HG03280 (cell line): ENCODE measurements at regions not wholly inside any gene's neighbourhood (a gene's known extent, or its start where the extent isn't known, plus 50 kb on each side); places are given as distances from the start of the nearest gene placed in this dataset.
"Not testable (repeated sequence)": the region's sequence is repeated elsewhere in the genome, so short reads cannot be mapped to it uniquely, and the experiment has no call there.

Experiments
- ATAC-seq: cut with Tn5 transposase; IDR thresholded peaks from one replicate; pipeline ENCODE4 v1.9.1; 2021; ENCODE audit warnings: mild to moderate bottlenecking, moderate library complexity; ENCODE audit not compliant: unreplicated experiment

DNA sequence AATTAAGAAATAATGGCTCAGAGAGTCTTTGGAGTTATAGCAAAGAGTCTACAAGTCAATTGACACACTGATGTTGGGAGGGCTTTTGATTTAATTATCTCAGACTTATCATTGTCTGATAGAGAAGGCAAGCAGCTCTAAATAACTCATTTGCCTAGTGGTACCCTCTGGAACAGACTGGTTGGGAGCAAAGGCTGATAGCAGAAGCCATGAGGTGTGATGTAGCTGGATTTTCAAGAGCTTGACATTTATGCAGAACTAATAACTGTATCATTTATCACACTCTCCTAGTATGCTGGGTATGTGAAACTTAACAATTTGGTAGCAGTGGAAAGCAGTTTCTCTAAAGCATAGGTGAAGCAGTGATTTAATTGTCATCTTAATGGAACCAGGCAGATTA lies 380.6 kb downstream of the TENT5A start:
- ATAC-seq, result no peak

GRCh38 chr6:81366972-81367371 lies 385.5 kb downstream of the TENT5A start:
- ATAC-seq, result no peak

GRCh38 chr6:81362246-81362645 lies 390.2 kb downstream of the TENT5A start:
- no peak for ATAC-seq

- no peak for ATAC-seq
These were observed 399.2 kb downstream of the TENT5A start for GRCh38 chr6:81353262-81353661.

- ATAC-seq, result not testable (repeated sequence)
These were observed 408.5 kb downstream of the TENT5A start for GRCh38 chr6:81344026-81344425.

DNA sequence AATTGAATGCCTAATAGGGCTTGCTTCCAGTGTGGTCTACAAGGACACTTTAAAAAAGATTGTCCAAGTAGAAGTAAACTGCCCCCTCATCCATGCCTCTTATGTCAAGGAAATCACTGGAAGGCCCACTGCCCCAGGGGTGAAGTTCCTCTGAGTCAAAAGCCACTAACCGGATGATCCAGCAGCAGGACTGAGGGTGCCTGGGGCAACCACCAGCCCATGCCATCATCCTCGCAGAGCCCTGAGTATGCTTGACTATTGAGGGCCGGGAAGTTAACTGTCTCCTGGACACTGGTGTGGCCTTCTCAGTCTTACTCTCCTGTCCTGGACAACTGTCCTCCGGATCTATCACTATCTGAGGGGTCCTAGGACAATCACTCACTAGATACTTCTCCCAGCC lies 411.5 kb downstream of the TENT5A start:
- no peak for ATAC-seq

- no peak for ATAC-seq
These were observed 421.0 kb downstream of the TENT5A start for GRCh38 chr6:81331526-81331925.

DNA sequence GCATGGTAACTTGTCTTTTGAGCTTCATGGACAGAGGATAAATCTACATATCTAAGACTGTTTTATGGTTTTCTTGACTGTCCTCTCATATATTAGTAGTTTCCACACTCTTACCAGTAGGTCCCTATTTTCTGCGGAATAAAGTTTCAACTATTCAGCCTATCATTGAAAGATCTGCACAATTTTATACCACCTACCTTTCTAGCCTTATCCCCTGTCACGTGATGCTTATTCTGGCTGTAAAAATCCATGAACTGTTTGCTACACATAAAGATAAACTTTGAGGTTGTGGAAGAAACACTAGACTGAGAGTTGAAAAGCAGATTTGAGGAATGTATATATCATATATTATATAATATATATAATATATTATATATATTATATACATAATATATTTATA lies 423.8 kb downstream of the TENT5A start:
- no peak for ATAC-seq

DNA sequence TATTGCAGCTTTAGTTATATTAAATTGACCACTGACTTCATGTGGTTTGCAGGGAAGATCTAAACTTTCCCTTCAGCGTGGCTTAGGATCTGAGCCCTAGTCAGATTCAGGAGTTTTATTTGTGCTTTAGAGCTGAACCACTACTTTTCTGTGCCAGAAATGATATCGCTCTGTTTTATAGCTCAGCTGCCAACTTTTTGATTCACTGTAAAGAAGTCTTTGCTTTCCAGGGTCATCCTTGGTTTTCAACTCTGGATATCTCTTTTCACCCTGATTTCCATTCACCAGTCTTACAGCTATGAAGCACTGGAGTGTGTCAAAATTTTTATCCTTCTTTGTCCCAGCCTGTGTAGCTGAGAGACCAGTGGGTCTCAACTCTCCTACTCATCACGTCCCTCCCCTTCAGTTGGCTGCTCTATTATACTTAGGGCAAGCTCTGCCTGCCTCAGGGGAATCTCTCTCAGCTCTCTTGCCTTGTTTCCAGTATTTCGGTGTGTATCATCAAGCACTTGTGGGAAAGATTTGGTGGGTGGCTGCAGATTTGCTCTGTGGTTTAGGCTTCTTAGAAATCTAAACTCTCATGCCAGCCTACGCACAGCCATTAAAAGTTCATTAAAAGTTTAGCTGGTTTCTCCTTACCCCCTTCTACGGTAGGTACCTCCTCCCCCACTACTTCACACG lies 425.5 kb downstream of the TENT5A start:
- no peak for ATAC-seq

- ATAC-seq, result no peak
These were observed 442.7 kb downstream of the TENT5A start for GRCh38 chr6:81309811-81310210.

DNA sequence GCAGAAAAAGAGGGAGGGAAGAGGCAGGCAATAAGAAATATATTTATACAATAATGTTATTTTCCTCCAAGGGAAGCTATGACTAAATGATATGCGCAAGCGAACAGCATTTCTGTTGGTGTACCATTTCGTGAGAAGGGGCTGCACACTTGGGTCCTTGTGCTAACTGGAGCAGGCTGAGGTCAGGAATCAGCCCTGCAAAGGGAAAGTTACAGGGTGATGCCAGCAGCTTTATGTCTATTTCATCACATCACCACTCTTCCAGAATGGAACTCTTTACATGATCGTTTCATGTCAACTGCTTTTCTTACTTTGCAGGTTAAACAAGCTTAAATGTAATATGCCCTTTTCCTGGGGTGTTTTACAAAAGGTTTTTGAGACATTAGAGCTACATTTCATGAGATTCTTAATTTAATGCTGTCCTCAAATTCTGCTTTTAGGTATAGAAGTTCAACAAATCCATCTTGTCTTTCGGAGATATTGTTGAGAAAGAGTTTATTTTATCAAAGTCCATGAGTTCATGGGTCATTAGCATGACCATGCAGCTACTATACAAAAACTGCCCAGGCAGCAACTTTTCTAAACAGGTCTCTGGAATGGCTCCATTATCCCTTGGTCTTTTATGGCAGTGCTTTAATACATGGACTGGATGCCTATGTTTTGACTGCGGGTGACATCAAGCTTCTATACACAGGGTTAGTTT lies 443.8 kb downstream of the TENT5A start:
- no peak for ATAC-seq

GRCh38 chr6:81307651-81308214 lies 444.7 kb downstream of the TENT5A start:
- ATAC-seq, result no peak

DNA sequence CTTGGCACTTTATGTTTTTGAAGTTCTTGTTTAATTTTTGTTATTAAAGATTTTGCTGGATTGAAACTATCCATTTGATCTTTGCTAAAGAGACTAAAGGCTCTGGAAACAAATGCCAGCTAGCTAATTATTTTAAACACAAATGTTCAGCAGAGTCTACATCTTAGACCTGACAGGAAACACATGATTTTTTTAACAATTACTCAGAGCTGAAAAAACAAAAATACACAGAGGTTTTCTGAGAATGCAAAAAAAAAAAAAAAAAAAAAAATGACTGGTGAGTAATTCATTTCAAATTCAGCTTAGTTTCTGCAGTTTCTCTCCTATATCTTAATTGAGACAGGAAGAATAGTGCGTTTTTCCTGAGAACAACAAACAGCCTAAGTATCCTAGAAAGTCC lies 448.0 kb downstream of the TENT5A start:
- no peak for ATAC-seq

DNA sequence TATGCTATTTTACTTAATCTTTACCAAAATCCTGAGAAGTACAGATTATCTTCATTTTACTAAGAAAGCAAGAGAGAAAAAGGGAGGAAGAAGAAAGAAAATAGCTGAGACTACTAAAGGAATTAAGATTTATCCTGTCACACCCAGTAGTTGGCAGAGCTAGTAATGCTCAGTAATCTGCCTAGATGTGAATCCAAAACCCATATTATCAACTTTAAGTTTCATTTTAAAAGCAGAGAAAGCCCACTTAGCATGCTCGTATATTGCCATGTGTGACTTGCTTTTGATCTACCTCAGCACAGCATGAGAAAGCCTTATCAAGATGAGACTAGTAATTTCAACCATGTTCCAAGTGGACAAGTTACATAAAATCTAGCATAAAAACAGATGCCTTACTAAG lies 451.5 kb downstream of the TENT5A start:
- no peak for ATAC-seq

DNA sequence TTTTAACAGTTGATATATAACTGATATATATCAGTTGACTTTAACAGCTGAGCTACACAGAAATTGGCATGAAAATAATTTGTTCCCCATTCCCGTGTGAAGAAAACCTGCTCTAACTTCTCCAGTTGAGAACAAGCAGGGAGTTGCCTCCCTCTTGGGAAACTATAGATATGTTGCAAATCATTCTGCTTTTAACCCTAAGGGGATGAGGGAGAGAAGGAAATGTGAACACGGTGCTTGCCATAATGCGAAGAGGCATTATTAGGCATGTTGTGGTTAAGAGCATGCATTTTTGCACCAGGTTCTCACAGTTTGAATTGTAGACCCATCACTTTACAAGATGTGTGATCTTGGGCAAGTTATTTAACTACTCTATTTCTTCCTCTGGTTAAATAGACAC lies 453.7 kb downstream of the TENT5A start:
- no peak for ATAC-seq

DNA sequence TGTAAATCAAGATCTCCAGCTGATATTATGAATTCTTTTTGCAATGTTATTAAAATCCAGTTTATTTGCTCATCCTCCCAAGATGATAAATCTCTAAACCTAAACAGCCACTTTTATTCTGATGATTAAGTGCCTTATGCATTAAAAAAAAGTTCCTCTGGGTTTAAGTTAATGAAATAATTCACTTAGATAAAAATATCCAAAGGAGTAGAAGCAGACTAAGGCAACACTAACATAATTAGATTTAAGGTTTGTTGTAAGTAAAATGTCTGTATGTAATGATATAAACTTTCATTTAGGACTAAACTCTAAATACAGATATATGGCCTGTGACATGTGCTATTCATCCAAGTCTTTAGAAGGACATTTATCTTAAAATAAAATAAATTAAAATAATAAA lies 457.2 kb downstream of the TENT5A start:
- ATAC-seq, result no peak

- ATAC-seq, result no peak
These were observed 458.6 kb downstream of the TENT5A start for GRCh38 chr6:81293896-81294295.

DNA sequence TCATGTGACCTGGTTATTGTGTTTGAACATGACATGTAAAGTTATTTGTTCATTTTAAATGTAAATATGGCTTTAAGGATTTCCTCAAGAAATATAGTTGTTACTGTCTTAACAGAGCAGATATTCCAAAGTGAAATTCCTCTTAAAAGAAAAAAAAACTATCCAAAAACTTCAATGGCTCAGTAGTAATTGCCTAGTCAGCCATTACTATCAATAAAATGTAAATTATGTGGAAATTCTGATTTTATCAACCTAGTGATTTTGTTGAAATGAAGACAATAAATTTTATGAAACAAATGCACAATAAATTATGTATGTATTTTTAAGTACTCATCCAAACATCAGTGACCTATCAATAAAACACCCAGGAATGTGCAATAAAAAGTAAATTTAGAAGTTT lies 463.3 kb downstream of the TENT5A start:
- no peak for ATAC-seq

DNA sequence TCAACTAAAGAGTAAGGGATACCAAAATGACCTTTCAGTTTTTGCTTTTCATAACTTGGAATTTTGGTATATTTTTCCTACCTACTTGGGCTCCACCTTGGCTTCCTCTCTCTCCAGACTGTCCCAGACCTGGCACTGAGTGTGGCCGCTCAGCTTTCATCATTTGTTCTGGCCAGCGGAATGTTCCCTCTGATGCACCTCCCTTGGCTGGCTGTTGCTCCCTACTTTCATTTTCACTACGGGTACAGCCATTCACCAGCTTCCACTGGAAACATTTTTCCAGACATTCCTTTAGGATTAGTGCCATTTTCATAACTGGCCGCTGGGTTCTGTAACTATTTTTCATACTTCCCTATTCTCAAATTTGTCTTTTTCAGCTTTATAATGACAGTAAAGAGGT lies 487.4 kb downstream of the TENT5A start:
- no peak for ATAC-seq

GRCh38 chr6:81263531-81264168 lies 488.8 kb downstream of the TENT5A start:
- no peak for ATAC-seq

DNA sequence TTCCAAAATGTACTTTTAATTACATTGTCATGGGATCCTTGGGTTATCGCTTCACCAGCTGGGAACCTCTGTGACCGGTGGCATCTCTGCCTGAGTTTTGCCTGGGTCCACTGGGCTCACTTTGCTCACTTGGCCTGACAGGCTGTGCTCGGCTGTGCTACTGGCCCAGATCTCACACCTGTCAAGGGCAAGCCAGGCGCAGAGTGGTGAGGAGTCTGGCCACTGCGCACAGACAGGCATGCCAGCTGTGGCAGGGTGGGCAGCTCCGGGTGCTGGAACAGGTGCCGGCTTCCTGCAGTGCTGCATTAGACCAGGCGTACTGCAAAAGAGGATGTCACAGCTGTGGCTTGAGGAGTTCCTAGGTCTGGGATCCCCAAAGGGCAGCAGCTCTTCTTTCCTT lies 489.8 kb downstream of the TENT5A start:
- ATAC-seq, result no peak

GRCh38 chr6:81256223-81256622 lies 496.3 kb downstream of the TENT5A start:
- not testable (repeated sequence) for ATAC-seq
